OCI-LY3 (cell line): ENCODE measurements at regions not wholly inside any gene's neighbourhood (a gene's known extent, or its start where the extent isn't known, plus 50 kb on each side); places are given as distances from the start of the nearest gene placed in this dataset.

ENCODE experiments used
- H2AFZ ChIP-seq: fragments of 200-600, 300-600 bp; shearing (Covaris generic); 2 replicates; pipeline ENCODE4 v1.6.0; 2014; ENCODE audit warnings: antibody characterized with exemption, low read depth, low read length
- H3K27ac ChIP-seq: fragments of 200-600, 300-600 bp; sonication (generic); 2 replicates; pipeline ENCODE4 v1.5.1; 2014; ENCODE audit warnings: mild to moderate bottlenecking, low read length, moderate library complexity, mixed read lengths
- H3K27me3 ChIP-seq: fragments of 200-600, 300-600 bp; sonication (generic); 2 replicates; pipeline ENCODE4 v1.6.1; 2014; ENCODE audit warnings: low read depth, low read length, mixed read lengths
- H3K36me3 ChIP-seq: fragments of 200-600, 300-600 bp; sonication (generic); replicated peaks from 2 replicates; pipeline ENCODE3; 2014; ENCODE audit warnings: low read depth, low read length, mixed read lengths
- H3K4me1 ChIP-seq: fragments of 300-600, 200-600 bp; sonication (generic); 2 replicates; pipeline ENCODE4 v1.6.1; 2014; ENCODE audit warnings: low read length, mixed read lengths
- H3K4me2 ChIP-seq: fragments of 200-600, 300-600 bp; sonication (generic); 2 replicates; pipeline ENCODE4 v1.6.1; 2014; ENCODE audit warnings: low read length, mixed read lengths
- H3K4me3 ChIP-seq: fragments of 300-600, 200-600 bp; sonication (generic); 2 replicates; pipeline ENCODE4 v1.5.1; 2014; ENCODE audit warnings: antibody characterized with exemption, mild to moderate bottlenecking, low read length, moderate library complexity
- H3K79me2 ChIP-seq: fragments of 300-600, 200-600 bp; shearing (Covaris generic); 2 replicates; pipeline ENCODE4 v1.6.1; 2014; ENCODE audit warnings: mild to moderate bottlenecking, low read length, mixed read lengths
- H3K9ac ChIP-seq: fragments of 300-600, 200-600 bp; shearing (Covaris generic); 2 replicates; pipeline ENCODE4 v1.6.0; 2014; ENCODE audit warnings: mild to moderate bottlenecking, low read length, moderate library complexity
- H3K9me3 ChIP-seq: fragments of 200-600, 300-600 bp; shearing (Covaris generic); 2 replicates; pipeline ENCODE4 v1.6.1; 2014; ENCODE audit warnings: low read length, mixed read lengths; ENCODE audit not compliant: insufficient read depth
- H4K20me1 ChIP-seq: fragments of 200-600, 300-600 bp; sonication (generic); 2 replicates; pipeline ENCODE4 v1.6.1; 2016; ENCODE audit warnings: low read length, mixed read lengths; ENCODE audit not compliant: insufficient read depth
- CTCF ChIP-seq: fragments of 200-600, 300-600 bp; sonication (generic); IDR thresholded peaks from 2 replicates; pipeline ENCODE4 v1.5.1; 2014; ENCODE audit warnings: antibody characterized with exemption, low read length, low read depth
- EZH2phosphoT487 ChIP-seq: fragments of 200-600 bp; shearing (Covaris generic); IDR thresholded peaks from 2 replicates; pipeline ENCODE4 v1.6.1; 2018; ENCODE audit warnings: antibody characterized with exemption, mixed run types, low read depth

GRCh38 chr9:106376689-106377088, 486.3 kb upstream of the ZNF462 start:
- Histone ChIP-seq H3K27me3 (no peaks in the 10 kb centered on the region), H4K20me1 (no peaks in the 10 kb centered on the region), H3K4me2 (no peak overlapping the region), H3K9me3 (no peaks in the 10 kb centered on the region), H3K27ac (no peak overlapping the region), H3K4me3 (no peak overlapping the region), H3K4me1 (no peaks in the 10 kb centered on the region), H3K9ac (no peak overlapping the region), H3K79me2 (no peaks in the 10 kb centered on the region), H2AFZ (no peak overlapping the region), H3K36me3 (no peaks in the 10 kb centered on the region)
- TF ChIP-seq EZH2phosphoT487 (no peak), CTCF (no peak)

GRCh38 chr9:106383072-106383471, 479.9 kb upstream of the ZNF462 start:
- Histone ChIP-seq H3K9me3 (no peaks in the 10 kb centered on the region), H3K4me2 (no peak overlapping the region), H3K4me3 (no peak overlapping the region), H3K9ac (no peak overlapping the region), H3K36me3 (no peaks in the 10 kb centered on the region), H2AFZ (no peak overlapping the region), H3K4me1 (no peaks in the 10 kb centered on the region), H3K27ac (no peak overlapping the region), H3K79me2 (no peaks in the 10 kb centered on the region), H4K20me1 (no peaks in the 10 kb centered on the region), H3K27me3 (no peaks in the 10 kb centered on the region)
- TF ChIP-seq EZH2phosphoT487 (no peak), CTCF (no peak)

- no peak overlapping the region for H3K4me3 ChIP-seq
- H3K4me2 ChIP-seq: no peak overlapping the region
- H3K36me3 ChIP-seq: no peaks in the 10 kb centered on the region
- no peaks in the 10 kb centered on the region for H3K27me3 ChIP-seq
- H2AFZ ChIP-seq: no peak overlapping the region
- TF ChIP-seq CTCF: no peak
- no peak for TF ChIP-seq EZH2phosphoT487
- H4K20me1 ChIP-seq: no peaks in the 10 kb centered on the region
- no peak overlapping the region for H3K9ac ChIP-seq
- no peaks in the 10 kb centered on the region for H3K9me3 ChIP-seq
- H3K79me2 ChIP-seq: no peaks in the 10 kb centered on the region
- H3K27ac ChIP-seq: no peak overlapping the region
- peaks cover 3% of the 10 kb centered on the region; the same call in 1 of the 2 replicates for H3K4me1 ChIP-seq
These were observed 475.0 kb upstream of the ZNF462 start for GRCh38 chr9:106387965-106388364.

- Histone ChIP-seq H3K9ac (no peak overlapping the region), H4K20me1 (no peaks in the 10 kb centered on the region), H2AFZ (no peak overlapping the region), H3K79me2 (no peaks in the 10 kb centered on the region), H3K4me1 (peaks cover 3% of the 10 kb centered on the region; the same call in 1 of the 2 replicates), H3K27ac (no peak overlapping the region), H3K4me2 (no peak overlapping the region), H3K4me3 (no peak overlapping the region), H3K27me3 (no peaks in the 10 kb centered on the region), H3K9me3 (no peaks in the 10 kb centered on the region), H3K36me3 (no peaks in the 10 kb centered on the region)
- TF ChIP-seq CTCF (no peak), EZH2phosphoT487 (no peak)
These were observed 469.7 kb upstream of the ZNF462 start for GRCh38 chr9:106393226-106393625.
